Lower leg skin (tissue), 3 donors: ENCODE measurements at regions not wholly inside any gene's neighbourhood (a gene's known extent, or its start where the extent isn't known, plus 50 kb on each side); places are given as distances from the start of the nearest gene placed in this dataset.
"Not testable (repeated sequence)": the region's sequence is repeated elsewhere in the genome, so short reads cannot be mapped to it uniquely, and the experiment has no call there.

Experiments used
- CTCF ChIP-seq, 3 donors: fragments of 450-650 bp; IDR thresholded peaks; one replicate each; pipeline ENCODE4 v1.5.1; 2016; ENCODE audit warnings: antibody characterized with exemption in 3 of 3, mild to moderate bottlenecking in 3 of 3, moderate library complexity in 2 of 3
- POLR2A ChIP-seq, 2 donors: fragments of 450-650 bp; IDR thresholded peaks; one replicate each; pipeline ENCODE4 v1.6.1; 2016 to 2017; ENCODE audit warnings: antibody characterized with exemption in 2 of 2, mild to moderate bottlenecking in 1 of 2, moderate library complexity in 1 of 2

DNA sequence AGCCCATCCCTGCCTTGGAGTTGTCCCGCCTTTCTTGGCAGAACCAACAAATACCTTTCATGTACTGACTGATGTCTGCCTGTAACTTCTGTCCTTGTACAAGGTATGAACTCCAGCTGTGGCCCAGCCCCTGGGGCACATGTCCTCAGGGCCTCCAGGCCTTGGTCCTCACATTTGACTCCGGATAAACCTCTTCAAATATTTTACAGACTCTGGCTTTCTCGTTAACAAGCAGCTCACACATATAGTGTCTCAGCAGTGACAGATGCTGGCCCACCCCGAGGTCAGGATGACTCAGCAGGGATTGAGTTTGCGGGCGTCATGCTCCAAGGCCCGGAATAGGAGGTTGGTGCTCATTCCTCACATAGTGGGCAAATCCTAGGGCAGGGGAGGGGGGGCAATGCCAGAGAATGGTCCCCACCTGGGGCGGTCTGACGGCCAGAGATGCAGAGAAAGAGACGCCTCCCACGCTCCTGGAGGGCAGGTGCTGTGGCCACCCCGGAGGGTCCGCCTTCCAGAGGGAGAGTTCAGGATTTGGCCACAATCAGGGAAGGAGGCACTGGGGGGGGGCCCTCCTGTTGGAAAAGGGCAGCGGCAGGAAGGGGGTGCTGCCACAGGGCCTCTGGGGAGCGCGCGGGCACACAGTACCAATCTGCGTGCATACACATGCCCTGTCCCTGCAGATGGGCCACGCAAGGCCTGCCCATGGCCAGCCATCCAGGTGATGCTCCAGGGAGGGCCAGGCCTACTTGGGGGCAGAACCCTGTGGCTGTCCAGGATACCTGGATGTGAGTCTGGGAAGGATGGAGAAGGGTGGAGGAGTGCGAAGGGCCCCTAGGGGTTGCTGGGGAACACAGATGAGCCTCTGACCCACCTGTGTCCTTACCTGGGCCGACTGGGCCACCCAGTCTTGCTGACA is 58.2 kb upstream of the SPN start:
- TF ChIP-seq CTCF, POLR2A (IDR thresholded peaks at IDR 0.05): not testable (repeated sequence)
